ENCODE measurements at regions not wholly inside any gene's neighbourhood (a gene's known extent, or its start where the extent isn't known, plus 50 kb on each side); places are given as distances from the start of the nearest gene placed in this dataset.

DNA sequence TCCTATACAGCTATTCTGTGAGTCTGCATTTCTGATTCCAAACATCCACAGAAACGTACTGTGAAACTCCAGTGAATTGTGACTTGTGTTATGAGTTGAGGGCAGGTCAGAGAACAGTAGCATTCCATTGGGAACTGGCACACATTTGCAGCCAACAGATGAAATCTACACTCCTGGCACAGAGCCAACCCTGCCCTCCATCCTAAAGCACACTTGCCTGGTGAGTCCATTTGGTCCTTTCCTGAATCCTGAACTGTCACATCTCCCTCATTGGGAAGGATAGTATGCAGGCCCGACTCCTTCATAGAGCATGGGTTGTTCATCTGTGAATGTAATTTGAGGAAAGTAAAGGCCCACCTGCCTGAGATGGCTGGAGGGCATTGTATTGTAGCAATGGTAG lies 314.3 kb upstream of the RASGRP1 start:
- DNase-seq (ENCODE audit: extremely low read depth, low read depth, low spot score), result no peak

DNA sequence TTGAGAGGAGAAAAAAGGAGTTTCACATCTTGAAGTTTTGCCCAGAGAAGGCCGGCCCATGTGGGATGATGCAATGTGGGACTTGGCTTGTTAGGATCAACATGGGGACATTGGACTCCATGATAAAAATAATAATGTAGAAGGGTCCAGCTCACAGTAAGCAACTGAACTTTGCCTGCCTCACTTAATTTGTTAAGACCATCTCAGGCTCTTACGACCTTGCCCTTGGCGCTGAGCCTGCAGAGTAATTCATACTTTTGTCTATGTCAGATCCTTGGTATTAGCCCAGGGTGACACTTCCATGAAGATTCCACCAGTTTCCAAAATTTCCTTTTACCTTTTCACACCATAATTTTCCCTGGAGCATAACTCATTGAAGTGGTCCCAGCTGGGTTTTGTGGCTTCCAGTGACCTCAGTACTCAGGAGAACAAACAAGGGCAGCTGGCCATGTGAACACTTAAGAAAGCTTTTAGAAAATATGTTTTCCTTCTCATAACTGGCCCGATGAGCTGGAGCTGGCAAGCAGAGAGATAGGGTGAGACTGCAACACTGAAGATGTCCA lies 315.4 kb upstream of the RASGRP1 start:
- no peak for DNase-seq (ENCODE audit: extremely low read depth, low read depth, low spot score)

DNA sequence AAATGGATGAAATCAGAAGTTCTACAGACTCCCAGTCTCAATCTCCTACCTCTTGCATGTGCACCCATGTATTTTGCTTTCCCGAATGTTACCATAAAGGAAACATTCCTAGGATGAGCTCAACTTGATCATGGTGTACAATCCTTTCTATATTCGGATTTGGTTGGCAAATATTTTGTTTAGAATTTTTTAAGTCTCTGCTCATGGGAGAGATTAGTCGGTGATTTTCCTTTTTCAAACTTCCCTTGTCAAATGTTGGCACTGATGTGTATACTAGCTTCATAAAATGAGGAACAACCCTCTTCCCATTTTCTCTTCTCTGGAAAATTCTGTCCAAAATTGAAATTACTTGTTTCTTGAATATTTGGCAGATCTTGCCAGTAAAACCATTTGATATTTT lies 317.6 kb upstream of the RASGRP1 start:
- DNase-seq (ENCODE audit: extremely low read depth, low read depth, low spot score), result no peak

DNA sequence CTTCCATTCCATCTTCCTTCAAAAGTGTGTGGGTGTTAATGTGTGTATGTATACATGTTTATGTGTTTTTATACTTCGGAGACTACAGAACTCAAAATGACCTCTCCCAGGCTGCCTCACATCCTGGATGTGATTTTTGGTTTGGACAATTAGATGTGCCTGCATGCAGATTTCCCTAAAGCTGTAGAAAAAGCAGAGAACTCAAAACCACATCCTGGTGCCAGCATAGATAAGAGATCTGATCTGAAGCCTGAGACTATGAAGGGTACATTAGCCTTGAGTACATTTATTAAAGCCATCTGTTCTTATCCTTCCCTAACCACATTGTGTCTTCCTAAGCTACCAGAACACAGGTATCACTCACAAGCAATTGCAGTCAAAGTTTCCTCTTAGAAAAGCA lies 319.4 kb upstream of the RASGRP1 start:
- no peak for DNase-seq (ENCODE audit: extremely low read depth, low read depth, low spot score)

DNA sequence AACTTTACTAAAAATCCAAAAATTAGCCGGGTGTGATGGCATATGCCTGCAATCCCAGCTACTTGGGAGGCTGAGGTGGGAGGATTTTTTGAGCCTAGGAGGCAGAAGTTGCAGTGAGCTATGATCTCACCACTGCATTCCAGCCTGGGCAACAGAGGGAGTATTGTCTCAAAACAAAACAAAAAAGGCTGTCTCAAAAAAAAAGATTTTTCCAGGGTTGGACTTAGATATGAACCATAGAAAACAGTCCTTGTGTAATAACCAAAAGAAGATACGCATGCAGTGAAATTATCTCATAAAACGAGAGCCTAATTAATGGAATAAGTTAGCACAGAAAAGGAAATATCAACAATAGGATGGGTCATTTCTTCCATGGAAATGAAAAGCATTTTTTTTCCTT lies 320.4 kb upstream of the RASGRP1 start:
- no peak for DNase-seq (ENCODE audit: extremely low read depth, low read depth, low spot score)

DNA sequence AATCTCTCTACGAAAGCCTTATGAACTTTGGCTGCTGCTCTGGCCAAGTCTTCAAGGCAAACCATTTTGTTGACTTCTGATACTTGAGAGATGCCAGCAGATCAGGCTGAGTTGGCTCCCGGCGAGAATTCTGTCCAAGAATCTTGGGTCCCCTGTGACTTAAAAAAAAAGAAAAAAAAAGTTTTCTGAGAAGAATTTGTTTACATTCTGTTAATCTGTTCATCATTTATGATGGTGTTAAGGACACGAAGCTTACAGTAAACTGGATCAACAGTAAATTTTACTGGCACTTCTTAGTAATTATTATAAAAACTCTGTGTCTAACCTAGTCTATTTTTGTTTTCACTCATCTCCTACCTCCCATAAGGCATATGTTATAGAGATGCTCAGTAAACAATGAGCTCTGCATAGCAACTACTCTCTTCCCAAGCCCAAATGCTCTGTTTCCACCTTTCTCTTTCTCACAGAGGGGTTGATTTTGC lies 320.9 kb upstream of the RASGRP1 start:
- no peak for DNase-seq (ENCODE audit: extremely low read depth, low read depth, low spot score)

DNA sequence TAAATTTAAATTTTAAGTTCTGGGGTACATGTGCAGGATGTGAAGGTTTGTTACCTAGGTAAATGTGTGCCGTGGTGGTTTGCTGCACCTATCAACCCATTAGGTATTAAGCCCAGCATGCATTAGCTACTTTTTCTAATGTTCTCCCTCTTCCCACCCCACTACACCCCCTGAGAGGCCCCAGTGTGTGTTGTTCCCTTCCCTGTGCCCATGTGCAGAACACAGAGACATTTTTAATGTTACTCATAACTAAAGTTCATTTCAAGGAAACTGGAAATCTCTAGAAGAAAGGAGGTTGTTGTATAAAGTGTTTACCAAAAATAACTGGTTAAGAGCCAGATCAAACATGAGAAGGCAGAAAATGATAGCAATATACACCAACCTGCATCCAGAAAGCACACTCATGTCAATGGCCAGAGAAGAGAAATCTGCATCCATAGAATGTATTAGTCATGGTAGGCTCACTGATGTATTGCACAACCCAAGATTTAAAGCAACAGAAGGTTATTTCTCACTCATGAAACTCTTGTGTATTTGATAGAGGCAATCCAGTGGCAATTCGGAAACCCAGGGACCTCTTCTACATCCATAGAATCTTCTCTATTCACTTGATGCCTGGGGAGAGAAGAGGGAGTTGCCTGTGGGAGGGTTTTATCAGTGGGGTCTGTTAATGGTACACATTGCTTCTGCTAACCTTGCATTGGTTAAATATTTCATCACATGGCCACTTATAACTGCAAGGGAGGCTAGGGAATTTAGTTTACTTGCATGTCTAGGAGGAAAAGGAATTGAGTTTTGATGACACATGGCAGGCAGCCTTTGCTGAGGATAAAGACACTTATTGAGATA lies 321.9 kb upstream of the RASGRP1 start:
- no peak for DNase-seq (ENCODE audit: extremely low read depth, low read depth, low spot score)

DNA sequence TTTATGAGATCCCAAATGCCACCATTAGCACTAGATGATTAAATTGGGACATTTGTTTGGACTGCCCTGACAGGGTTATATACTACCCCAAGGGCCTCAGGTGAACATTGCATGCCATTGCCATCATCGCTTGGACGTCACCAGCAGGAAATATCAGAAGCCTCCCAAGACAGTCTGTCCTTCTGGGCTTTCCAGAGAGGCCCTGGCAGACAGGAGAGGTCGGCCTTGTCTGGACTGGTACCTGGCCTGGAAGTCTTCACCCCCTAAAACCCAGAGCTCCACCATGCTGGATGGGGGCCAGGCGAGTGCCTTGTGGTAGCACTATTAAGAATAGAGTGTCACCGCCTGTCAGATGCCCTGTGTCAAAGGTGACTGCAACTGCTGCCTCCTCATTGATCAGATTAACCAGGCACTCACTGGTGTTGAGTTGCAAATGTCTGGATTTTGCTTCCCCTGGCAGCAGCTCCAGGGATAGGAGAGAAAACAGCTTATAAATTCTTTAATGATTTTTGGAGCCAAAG lies 324.1 kb upstream of the RASGRP1 start:
- no peak for DNase-seq (ENCODE audit: extremely low read depth, low read depth, low spot score)

DNA sequence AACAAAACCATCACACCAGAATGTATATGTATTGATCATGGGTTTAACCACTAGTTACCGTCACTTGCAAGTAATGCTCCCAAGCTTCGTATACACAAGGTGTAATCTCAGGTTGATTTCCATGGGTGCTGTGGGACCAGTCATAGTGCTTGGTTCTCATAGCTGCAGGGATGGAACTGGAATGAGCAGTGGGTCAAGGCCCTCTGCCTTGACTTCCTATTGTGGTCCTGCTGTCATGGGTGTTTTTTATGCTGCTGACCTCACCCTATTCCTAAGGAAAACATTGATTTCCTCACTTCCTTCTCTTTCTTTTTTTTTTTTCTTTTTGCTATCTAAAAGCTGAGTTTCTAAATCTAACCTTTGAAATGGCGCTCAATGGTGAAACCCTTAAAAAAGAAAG lies 325.6 kb upstream of the RASGRP1 start:
- DNase-seq (ENCODE audit: extremely low read depth, low read depth, low spot score), result no peak

DNA sequence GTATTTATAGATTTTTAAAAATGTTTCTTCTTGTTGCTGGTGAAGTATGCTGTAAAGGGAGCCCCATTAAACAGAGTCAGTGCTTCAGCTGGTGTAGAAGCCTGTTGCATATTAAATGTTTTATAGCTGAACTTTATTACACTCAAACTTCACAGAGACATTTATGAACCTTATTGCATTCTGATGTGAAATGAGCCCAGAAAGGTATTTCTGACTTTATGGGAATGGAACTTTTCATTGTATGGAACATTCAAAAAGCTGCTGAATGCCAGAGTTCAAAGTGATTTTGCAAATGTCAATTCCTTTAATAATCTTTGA lies 329.3 kb upstream of the RASGRP1 start:
- DNase-seq (ENCODE audit: extremely low read depth, low read depth, low spot score), result no peak

DNA sequence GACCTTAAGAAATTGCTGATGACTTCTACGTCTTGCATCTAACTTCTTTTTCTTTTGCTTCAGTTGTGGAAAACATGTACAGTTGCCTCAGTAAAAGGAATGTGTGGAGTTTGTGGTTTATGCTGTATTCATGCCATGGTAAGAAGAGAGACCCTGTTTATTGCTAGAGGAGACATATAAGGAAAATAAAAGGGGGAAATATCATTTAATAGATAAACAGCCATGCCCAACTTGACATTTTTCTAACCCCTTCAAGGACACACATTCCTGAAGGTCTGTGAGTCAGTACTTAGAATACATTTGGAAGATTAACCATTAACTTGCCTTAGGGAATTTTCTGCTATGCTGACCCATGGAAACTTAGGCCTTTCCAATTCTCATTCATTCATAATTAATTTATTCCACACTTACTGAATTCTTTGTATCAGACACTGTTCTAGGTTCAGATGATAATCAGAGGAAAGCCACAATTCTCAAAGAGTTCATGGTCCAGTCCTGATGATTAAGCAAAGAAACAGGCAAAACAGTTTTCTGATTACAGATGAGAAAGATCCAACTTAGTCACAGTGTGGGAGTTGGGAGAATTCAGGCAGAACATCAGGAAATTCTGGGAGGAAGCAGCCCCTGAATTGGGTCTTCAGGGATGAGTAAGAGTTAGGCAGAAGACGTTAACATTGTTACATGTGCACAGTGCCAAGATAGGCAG lies 329.8 kb upstream of the RASGRP1 start:
- DNase-seq (ENCODE audit: extremely low read depth, low read depth, low spot score), result peak; percentile 74

DNA sequence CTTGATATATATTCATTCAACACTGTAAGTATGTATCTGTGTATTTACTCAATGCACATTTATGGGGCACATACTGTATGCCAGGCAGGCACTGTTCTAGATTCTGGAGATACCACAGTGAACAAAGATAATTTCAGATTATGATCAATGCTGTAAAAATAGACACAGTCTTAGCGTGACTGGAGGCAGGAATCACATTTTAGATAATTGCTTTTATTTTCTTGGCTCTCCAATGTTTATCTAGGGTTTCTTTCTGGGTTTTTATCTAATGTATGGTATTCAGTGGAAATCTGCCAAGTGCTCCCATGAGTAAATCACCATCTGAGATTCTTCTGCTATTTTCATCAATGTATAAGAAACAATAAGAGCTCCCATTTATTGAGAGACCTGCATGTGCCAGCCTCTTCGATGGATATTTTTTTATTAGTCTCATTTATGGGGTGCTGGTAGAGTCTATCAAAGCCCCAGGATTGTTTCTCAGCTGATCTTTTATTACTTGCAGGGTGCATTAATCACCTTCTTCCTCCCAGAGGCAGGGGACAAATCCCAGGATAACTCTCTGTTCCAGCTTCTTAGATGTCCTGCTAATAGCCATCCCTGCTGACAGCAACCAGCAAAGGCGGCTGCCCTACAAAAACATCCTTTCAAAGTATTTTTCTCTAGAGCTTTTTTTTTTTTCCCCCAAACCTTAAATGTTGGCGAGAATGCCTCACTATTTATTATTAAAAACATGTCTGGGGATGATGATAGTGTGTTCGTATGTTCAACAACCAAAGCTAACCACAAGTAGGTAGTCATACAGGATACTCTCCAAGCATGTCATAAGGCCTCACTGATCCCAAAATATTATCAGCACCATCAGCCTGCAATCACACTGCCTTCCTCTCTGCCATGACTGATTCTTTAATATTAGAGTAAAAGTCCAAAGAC lies 331.0 kb upstream of the RASGRP1 start:
- no peak for DNase-seq (ENCODE audit: extremely low read depth, low read depth, low spot score)

DNA sequence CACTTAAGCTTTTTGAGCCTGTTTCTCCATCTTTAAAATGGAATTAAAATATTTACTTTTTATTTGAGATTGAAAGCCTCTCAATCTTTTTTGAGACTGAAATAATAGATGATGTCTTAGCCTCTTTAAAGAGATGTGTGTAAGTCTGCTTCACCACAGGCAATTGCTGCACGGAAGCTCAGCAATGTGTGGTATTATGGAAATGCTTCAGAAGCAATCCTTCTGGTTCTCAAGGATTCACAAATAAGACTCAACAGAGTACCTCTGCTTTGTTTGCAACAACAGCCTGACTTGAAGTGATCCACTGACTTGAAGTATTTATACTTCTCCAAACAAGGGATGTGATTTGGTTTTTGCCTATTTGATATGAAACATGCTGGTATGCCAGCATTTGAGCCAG lies 332.0 kb upstream of the RASGRP1 start:
- no peak for DNase-seq (ENCODE audit: extremely low read depth, low read depth, low spot score)

DNA sequence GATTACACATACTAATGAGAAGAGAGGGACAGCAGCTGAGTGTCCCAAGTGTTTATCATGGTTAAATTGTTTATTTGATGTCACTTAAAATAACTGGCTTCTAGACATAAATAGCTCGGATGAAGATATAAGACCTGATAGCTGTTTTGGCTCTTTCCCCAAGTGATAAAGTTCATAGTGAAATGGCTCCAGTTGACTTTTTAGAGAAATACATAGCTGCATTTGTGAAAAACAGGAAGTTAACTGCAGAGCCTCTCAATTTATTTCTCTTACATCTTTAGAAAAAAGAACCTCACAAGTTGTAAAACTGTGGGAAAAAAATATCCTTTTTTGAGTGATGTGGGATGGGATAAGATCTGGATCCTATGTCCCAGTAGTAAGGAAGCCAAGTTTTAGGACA lies 332.9 kb upstream of the RASGRP1 start:
- no peak for DNase-seq (ENCODE audit: extremely low read depth, low read depth, low spot score)

DNA sequence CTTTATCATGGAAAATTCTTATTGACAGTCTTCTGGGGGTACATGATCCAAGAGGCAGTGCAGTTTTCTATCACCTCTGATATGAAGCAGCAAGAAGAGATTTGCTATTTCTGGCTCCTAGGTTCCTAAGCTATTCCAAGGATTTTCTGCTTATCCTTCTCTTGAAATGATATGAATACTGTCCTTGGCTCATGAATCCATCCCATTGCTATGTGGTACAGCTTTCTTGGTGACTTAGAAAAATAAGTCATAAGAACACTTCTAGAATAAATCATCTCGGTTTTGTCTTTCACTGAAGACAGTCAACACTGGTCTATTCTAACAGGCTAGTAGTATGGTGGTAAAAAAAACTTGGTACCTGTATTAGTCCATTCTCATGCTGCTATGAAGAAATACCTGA lies 333.6 kb upstream of the RASGRP1 start:
- DNase-seq (ENCODE audit: extremely low read depth, low read depth, low spot score), result no peak

DNA sequence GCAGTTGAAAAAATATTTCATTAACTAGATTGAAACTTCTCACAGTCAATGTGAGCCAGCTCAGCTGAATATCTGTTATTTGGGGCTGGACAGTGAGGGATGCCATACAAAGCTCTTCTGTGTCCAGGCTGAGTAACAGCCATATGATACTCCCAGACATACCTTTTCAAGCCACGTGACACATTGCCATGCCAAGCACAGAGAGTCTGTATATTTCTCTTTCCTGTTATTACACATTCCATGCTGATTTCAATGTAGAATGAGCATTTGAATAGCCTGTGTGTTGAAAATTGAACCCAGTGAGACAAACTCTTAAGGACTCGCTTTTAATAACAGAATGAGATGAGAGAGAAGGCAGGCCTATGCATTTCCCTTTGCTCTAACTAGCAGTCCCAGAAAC lies 334.7 kb upstream of the RASGRP1 start:
- no peak for DNase-seq (ENCODE audit: extremely low read depth, low read depth, low spot score)

DNA sequence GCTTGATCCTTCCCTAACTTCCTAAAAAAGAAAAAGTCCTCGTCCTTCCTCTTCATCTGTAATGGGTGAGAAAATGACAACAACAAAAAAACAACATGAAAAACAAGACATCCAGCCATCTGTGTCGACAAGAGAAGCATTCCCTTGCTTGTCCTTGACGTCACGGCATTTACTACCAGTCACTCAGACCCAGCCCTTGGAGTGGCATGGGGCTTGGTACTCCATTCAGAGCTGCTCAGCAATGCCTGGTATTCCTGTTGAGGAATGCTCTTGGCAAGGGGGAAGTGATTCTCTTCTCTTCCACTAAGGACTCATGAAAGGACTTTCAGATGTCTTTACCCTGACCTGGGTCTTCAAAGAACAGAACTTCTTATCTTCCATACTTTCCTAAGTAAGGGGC lies 339.7 kb upstream of the RASGRP1 start:
- DNase-seq (ENCODE audit: extremely low read depth, low read depth, low spot score), result no peak

DNA sequence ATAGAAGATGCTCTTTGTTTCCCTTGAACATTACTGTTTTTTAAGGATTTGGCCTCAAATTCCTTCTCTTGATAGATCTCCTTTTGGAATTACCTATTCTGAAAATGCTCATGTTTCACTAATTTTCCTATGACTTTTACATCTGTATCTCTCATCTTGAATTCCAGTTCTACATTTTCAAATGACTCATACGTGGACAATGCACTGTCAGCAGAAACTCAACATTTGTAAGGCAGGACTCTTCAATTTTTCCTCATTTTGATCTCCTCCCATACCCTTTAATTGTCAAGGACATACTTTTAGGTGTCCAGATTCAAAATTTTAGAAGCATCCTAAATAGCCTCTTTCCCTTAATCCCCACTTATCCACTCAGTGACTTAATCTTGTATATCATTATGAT lies 341.0 kb upstream of the RASGRP1 start:
- no peak for DNase-seq (ENCODE audit: extremely low read depth, low read depth, low spot score)

DNA sequence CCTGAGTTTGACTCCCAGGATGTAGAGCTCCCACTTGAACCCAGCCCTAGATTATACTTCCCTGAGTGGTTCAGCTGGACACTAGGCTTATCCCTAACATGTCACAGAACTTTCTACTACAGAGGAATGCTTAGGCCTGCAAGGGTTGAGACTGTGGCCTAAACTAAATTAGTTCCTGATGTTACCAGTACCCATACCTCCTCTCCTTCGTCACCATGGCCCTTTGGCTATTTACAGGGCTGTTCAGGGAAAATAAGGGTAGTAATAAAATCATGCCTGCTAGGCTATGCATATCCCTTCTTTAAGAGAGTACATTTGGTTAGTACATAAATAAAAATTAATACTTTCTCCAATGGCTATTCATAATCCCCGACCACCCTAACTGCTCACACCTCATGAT lies 356.4 kb upstream of the RASGRP1 start:
- no peak for DNase-seq (ENCODE audit: extremely low read depth, low read depth, low spot score)

DNA sequence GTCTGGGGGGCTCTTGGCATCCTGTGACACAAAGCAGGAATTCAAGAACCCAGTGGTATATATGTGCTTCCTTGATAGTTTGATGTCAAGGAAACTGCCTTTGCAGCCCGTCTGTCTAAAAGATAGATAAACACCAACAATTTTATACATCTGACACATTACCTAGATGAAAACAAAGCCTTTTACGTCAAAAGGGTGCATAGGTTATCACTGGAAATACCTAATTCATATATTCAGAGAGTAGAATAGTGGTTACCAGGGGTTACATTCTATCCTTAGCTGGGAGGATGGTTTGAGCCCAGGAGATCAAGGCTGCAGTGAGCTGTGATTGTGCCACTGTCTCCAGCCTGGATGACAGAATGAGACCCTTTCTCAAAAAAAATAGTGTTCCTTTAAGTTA lies 356.9 kb upstream of the RASGRP1 start:
- DNase-seq (ENCODE audit: extremely low read depth, low read depth, low spot score), result no peak

DNA sequence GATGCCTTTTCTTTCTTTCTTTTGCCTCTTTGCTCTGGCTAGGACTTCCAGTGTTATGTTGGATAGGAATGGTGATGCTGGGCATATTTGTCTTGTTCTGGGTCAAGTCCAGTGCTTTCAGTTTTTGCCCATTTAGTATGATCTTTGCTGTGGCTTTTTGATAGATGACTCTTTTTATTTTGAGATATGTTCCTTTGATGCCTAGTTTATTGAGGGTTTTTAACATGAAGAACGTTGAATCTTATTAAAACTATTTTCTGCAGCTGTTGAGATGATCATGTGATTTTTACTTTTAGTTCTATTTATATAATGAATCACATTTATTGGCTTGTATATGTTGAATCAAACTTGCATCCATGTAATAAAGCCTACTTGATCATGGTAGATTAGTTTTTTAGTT lies 363.8 kb upstream of the RASGRP1 start:
- DNase-seq (ENCODE audit: extremely low read depth, low read depth, low spot score), result no peak
